ENCODE measurements at regions not wholly inside any gene's neighbourhood (a gene's known extent, or its start where the extent isn't known, plus 50 kb on each side); places are given as distances from the start of the nearest gene placed in this dataset.
A peak's percentile ranks its signal among the peaks of the same experiment; 100 is the strongest.

DNA sequence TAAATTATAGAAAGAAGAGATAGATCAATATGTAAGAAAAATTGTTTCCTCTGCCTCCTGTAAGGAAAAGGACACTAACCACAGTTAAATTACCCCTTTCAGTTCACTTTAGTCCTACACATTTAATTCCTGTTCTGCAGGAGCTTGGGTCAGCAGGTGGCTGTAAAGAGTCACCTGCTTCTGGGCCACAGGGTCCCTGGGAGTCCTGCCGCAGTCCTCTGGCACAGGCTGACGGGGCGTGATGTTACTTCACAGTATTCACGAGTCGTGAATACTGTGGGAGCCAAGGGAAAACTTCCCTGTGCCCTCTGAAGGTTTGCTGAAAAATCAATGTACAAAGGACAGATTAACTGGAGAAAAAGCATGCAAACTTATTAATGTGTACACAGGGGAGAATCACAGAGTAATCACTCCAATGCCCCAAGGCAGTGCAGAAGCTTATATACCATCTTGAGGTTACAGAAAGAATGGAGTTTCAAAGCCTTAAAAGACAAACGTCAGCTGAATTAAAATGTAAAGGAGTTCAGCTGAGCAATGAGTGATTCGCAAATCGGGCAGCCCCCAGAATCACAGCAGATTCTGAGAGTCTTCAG is 125.8 kb upstream of the TMTC4 start:
- no peaks in the 10 kb centered on the region for H3K36me3 ChIP-seq
- 87 to 91% methylated on average over 8 of the region's 8 CpGs for WGBS, 2 donors
- H3K27ac ChIP-seq = no peak overlapping the region
- no peaks in the 10 kb centered on the region for H3K27me3 ChIP-seq
- H3K4me1 ChIP-seq = no peaks in the 10 kb centered on the region
- TF ChIP-seq POLR2A (IDR thresholded peaks at IDR 0.05) (no peak), EP300 (IDR thresholded peaks at IDR 0.05) (no peak), POLR2AphosphoS5 (IDR thresholded peaks at IDR 0.05) (no peak), CTCF (IDR thresholded peaks at IDR 0.05) (no peak)
- no peaks in the 10 kb centered on the region for H3K9me3 ChIP-seq
- ATAC-seq (ENCODE audit: low FRiP score in 2 of 2) = no peak
- DNase-seq = peak in 1 of 2 donors; percentile 10
- no peak overlapping the region for H3K4me3 ChIP-seq

DNA sequence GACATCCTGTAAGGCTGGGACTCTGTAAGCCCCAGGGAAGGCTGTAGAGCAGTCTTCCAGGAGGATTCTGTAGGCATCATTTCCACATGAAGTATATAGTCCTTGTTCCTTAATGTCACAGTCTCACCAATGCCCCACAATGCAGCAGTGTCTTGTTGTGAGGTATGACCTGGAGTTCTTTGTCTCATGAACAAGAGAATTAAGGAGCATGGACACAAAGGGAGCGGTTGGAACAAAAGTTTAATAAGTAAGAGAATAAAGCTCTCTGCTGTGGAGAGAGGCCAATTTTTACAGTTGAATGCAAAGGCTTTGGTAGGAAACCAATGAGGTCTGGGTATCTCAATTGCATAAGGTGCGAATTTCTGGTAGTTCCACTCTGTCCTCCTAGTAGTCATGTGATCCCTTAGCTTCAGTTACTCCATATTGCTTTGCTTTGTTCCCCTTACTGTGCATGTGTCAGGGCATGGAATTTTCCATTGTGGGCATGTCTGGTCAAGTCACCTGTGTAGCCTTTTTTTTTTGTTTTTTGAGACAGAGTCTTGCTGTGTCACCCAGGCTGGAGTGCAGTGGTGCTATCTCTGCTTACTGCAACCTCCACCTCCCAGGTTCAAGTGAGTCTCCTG is 124.3 kb upstream of the TMTC4 start:
- TF ChIP-seq POLR2AphosphoS5 (IDR thresholded peaks at IDR 0.05) = no peak
- TF ChIP-seq POLR2A (IDR thresholded peaks at IDR 0.05) = no peak
- no peak for TF ChIP-seq CTCF (IDR thresholded peaks at IDR 0.05)
- TF ChIP-seq EP300 (IDR thresholded peaks at IDR 0.05) = no peak
- Histone ChIP-seq H3K36me3 (no peaks in the 10 kb centered on the region), H3K9me3 (no peaks in the 10 kb centered on the region), H3K27me3 (no peaks in the 10 kb centered on the region), H3K4me1 (no peaks in the 10 kb centered on the region), H3K27ac (no peak overlapping the region), H3K4me3 (no peak overlapping the region)
- ATAC-seq (ENCODE audit: low FRiP score in 2 of 2) (no peak), DNase-seq (no peak)
- 87 to 95% methylated on average over 2 of the region's 2 CpGs for WGBS, 2 donors

DNA sequence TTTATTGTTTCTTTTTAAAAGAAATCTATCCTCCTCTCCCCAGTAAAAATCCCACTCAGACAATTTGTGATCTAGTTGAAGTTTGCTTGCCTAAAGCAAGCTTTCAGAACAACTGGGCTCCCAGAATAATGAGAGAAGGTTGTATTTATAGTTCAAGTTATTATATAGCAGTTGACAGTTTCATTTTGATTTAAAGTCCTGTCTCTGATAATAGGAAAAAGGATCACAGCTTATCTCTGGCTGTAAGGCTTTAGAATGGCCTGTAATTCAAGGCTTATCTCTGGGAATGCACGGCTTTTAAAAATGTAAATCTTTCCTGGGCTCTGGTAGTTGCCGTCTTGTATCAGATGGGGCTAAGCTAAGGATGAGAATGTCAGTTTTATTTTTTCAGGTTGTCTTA is 123.3 kb upstream of the TMTC4 start:
- Histone ChIP-seq H3K9me3 (no peaks in the 10 kb centered on the region), H3K36me3 (no peaks in the 10 kb centered on the region), H3K4me3 (no peak overlapping the region), H3K4me1 (no peaks in the 10 kb centered on the region), H3K27me3 (no peaks in the 10 kb centered on the region), H3K27ac (no peak overlapping the region)
- WGBS, 2 donors = 37 to 49% methylated on average over 2 of the region's 2 CpGs
- no peak for ATAC-seq (ENCODE audit: low FRiP score in 2 of 2)
- TF ChIP-seq POLR2AphosphoS5 (IDR thresholded peaks at IDR 0.05) = no peak
- no peak for TF ChIP-seq EP300 (IDR thresholded peaks at IDR 0.05)
- no peak for TF ChIP-seq POLR2A (IDR thresholded peaks at IDR 0.05)
- no peak for TF ChIP-seq CTCF (IDR thresholded peaks at IDR 0.05)
- DNase-seq = no peak

GRCh38 chr13:100796463-100796862 is 121.9 kb upstream of the TMTC4 start:
- Histone ChIP-seq H3K27ac (no peak overlapping the region), H3K4me1 (no peaks in the 10 kb centered on the region), H3K27me3 (no peaks in the 10 kb centered on the region), H3K36me3 (no peaks in the 10 kb centered on the region), H3K4me3 (no peak overlapping the region), H3K9me3 (peaks cover 0 to 3% (median 0%) of the 10 kb centered on the region in 4 donors)
- WGBS, 2 donors = 76 to 87% methylated on average over 2 of the region's 2 CpGs
- no peak for TF ChIP-seq EP300 (IDR thresholded peaks at IDR 0.05)
- TF ChIP-seq POLR2A (IDR thresholded peaks at IDR 0.05) = no peak
- no peak for TF ChIP-seq CTCF (IDR thresholded peaks at IDR 0.05)
- no peak for TF ChIP-seq POLR2AphosphoS5 (IDR thresholded peaks at IDR 0.05)
- no peak for ATAC-seq (ENCODE audit: low FRiP score in 2 of 2)
- no peak for DNase-seq

DNA sequence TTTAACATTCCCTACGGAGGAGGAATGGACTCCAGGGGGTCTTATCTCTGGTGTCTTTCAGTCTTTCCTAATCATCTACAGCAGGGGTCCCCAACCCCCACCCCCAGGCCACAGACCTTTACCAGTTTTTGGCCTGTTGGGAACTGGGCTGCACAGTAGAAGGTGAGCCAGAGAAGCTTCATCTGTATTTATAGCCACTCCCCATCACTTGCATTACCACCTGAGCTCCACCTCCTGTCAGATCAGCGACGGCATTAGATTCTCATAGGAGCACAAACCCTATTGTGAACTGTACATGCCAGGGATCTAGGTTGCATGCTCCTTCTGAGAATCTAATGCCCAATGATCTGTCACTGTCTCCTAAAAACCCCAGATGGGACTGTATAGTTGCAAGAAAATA is 120.0 kb upstream of the TMTC4 start:
- no peaks in the 10 kb centered on the region for H3K27me3 ChIP-seq
- H3K36me3 ChIP-seq = no peaks in the 10 kb centered on the region
- ATAC-seq (ENCODE audit: low FRiP score in 2 of 2) = no peak
- no peak for DNase-seq
- WGBS, 2 donors = 85 to 91% methylated on average over 3 of the region's 3 CpGs
- TF ChIP-seq POLR2AphosphoS5 (IDR thresholded peaks at IDR 0.05) (no peak), EP300 (IDR thresholded peaks at IDR 0.05) (no peak), CTCF (IDR thresholded peaks at IDR 0.05) (no peak), POLR2A (IDR thresholded peaks at IDR 0.05) (no peak)
- H3K27ac ChIP-seq = no peak overlapping the region
- H3K9me3 ChIP-seq = peaks cover 0 to 3% (median 0%) of the 10 kb centered on the region in 4 donors
- no peak overlapping the region for H3K4me3 ChIP-seq
- no peaks in the 10 kb centered on the region for H3K4me1 ChIP-seq
